ENCODE measurements at regions not wholly inside any gene's neighbourhood (a gene's known extent, or its start where the extent isn't known, plus 50 kb on each side); places are given as distances from the start of the nearest gene placed in this dataset.
"Not testable (repeated sequence)": the region's sequence is repeated elsewhere in the genome, so short reads cannot be mapped to it uniquely, and the experiment has no call there.

DNA sequence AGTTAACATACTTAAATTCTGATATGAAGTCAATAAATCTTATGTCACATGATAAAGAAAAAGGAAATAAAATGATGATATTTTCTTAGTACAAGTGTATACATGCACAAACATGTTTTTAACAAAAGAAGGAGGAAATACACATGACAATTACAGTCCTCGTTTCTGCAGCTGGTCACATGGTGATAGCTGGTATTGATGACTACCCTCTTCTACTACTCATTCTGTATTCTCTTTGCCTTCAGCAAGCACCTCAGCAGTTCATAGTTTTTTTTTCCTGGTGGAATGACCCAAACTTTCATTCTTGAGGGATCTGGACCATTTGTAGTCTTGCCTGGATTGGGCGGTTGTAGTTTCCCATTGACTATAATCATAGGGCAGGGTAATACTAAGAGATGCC, 64.4 kb upstream of the CFAP126 start:
- Mint-ChIP-seq H3K9me3 (no peaks in the 10 kb centered on the region), H3K36me3 (ENCODE audit: low read depth) (no peaks in the 10 kb centered on the region), H3K4me3 (no peak overlapping the region), H3K27me3 (ENCODE audit: low read depth) (peaks cover 30% of the 10 kb centered on the region), H3K27ac (no peak overlapping the region), H3K4me1 (ENCODE audit: low read depth) (peaks cover 10% of the 10 kb centered on the region)
- intact Hi-C loops (cut with micrococcal nuclease), result no loop called here
- CTCF ChIA-PET, result interaction anchor here (4.7 kb wide), 1 partner anchor 6 kb away, joined by 19 read pairs; no protein-coding TSS in a partner anchor
- no peak for DNase-seq

DNA sequence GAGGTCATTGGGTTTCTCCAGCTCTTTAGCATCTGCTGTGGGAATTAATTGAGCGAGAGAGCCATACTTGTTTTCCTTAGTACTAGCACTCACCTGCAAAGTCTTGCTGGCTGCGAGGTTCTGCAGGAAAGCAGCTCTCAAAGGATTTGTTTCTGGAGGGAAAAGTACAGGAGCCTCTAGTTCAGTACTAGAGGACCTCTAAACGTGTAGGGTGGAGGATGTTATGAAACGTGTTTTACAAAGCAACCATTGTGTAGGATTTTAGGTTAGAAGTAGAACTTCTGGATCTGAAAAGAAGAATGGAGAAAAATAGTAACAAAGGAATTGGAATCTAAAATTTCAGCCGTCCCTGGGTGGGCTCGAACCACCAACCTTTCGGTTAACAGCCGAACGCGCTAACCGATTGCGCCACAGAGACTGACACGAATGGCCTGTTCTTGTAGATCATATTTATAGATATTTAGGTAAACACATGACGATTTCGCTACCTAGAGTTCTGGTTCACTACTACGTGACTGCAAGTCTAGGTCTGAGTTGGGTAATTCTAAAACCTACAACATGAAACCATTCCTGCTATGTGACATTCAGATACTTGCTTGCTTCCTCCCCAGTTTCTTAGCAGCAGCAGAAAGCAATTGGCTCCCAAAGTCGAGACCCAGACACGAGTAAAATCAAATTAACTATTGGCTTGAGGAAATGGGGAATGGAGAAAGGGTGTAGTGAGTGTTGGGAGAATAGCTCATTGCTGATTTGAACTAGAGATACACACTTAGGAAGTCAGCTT, 60.2 kb upstream of the CFAP126 start:
- intact Hi-C loops (cut with micrococcal nuclease), result no loop called here
- no peaks in the 10 kb centered on the region for H3K36me3 Mint-ChIP-seq (ENCODE audit: low read depth)
- H3K27me3 Mint-ChIP-seq (ENCODE audit: low read depth), result peaks cover 27% of the 10 kb centered on the region
- H3K27ac Mint-ChIP-seq, result peak overlapping the region; percentile 60
- peaks cover 11% of the 10 kb centered on the region for H3K4me1 Mint-ChIP-seq (ENCODE audit: low read depth)
- CTCF ChIA-PET, result interaction anchor here (4.7 kb wide), 1 partner anchor 11 kb away, joined by 19 read pairs; no protein-coding TSS in a partner anchor
- DNase-seq, result peak; percentile 52
- H3K9me3 Mint-ChIP-seq, result no peaks in the 10 kb centered on the region
- H3K4me3 Mint-ChIP-seq, result peak overlapping the region; percentile 57

DNA sequence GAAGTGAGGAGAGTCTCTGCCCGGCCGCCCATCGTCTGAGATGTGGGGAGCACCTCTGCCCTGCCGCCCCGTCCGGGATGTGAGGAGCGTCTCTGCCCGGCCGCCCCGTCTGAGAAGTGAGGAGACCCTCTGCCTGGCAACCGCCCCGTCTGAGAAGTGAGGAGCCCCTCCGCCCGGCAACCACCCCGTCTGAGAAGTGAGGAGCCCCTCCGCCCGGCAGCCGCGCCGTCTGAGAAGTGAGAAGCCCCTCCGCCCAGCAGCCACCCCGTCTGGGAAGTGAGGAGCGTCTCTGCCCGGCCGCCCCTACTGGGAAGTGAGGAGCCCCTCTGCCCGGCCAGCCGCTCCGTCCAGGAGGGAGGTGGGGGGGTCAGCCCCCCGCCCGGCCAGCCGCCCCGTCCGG, 55.2 kb upstream of the CFAP126 start:
- H3K9me3 Mint-ChIP-seq; CTCF ChIA-PET; DNase-seq; H3K4me3 Mint-ChIP-seq; H3K27ac Mint-ChIP-seq; H3K36me3 Mint-ChIP-seq (ENCODE audit: low read depth): not testable (repeated sequence)
- H3K4me1 Mint-ChIP-seq (ENCODE audit: low read depth), result peaks cover 10% of the 10 kb centered on the region
- H3K27me3 Mint-ChIP-seq (ENCODE audit: low read depth), result peaks cover 12% of the 10 kb centered on the region
- intact Hi-C loops (cut with micrococcal nuclease), result loop anchor here (1.0 kb wide), 1 partner anchor 24 kb away; no protein-coding TSS in a partner anchor

DNA sequence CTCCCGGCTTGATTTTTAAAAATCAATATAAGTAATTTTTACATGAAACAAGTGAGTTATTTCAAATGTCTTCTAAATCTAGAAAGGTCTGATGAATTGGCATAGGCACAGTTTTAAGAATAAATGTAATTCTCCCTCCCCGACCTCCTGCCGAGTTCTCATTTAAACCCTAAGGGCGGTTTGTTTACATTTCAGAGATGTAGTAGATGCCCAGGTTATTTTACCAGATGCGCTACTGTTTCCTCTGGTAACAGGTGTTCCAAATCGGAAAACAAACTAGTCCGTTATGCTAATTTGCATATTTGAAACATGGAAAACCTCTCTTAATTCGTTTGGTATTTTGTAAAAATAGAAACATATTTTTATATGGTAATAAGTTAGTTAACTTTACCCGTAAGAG, 53.8 kb upstream of the CFAP126 start:
- Mint-ChIP-seq H3K4me3 (peak overlapping the region; percentile 73), H3K9me3 (no peaks in the 10 kb centered on the region), H3K36me3 (ENCODE audit: low read depth) (peaks cover 3% of the 10 kb centered on the region), H3K27me3 (ENCODE audit: low read depth) (peaks cover 3% of the 10 kb centered on the region), H3K4me1 (ENCODE audit: low read depth) (peaks cover 4% of the 10 kb centered on the region), H3K27ac (no peak overlapping the region)
- intact Hi-C loops (cut with micrococcal nuclease), result no loop called here
- CTCF ChIA-PET, result no interaction called here
- DNase-seq, result no peak

DNA sequence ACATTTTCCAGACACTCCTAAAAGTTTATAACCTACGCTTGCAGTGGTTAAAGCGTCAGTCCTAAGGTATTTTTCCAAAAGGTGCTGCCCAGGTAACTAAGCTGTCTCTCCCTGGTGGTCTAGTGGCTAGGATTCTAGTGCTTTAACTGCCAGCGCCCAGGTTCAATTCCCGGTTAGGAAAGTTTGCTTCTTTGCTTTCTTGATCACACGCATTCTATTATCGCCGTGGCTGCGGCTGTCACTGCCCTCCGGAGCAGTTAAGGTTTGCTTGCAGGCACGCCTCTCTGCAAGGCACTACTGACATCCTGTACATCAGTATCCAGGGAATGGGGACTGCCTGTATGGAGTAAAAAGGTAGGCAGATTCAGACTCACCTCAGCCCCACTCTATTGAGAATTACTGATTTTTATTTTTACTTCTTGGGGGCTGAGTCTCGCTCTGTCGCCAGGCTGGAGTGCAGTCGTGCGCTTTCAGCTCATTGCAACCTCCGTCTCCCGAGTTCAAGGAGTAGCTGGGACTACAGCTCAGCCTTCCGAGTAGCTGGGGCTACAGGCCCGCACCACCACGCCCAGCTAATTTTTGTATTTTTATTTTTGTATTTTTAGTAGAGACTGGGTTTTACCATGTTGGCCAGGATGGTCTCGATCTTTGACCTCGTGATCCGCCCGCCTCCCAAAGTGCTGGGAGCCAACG, 53.2 kb upstream of the CFAP126 start:
- CTCF ChIA-PET, result no interaction called here
- Mint-ChIP-seq H3K27ac (no peak overlapping the region), H3K27me3 (ENCODE audit: low read depth) (peaks cover 3% of the 10 kb centered on the region), H3K9me3 (no peaks in the 10 kb centered on the region), H3K4me1 (ENCODE audit: low read depth) (peaks cover 4% of the 10 kb centered on the region), H3K36me3 (ENCODE audit: low read depth) (peaks cover 3% of the 10 kb centered on the region), H3K4me3 (peak overlapping the region; percentile 17)
- intact Hi-C loops (cut with micrococcal nuclease), result no loop called here
- DNase-seq, result no peak

DNA sequence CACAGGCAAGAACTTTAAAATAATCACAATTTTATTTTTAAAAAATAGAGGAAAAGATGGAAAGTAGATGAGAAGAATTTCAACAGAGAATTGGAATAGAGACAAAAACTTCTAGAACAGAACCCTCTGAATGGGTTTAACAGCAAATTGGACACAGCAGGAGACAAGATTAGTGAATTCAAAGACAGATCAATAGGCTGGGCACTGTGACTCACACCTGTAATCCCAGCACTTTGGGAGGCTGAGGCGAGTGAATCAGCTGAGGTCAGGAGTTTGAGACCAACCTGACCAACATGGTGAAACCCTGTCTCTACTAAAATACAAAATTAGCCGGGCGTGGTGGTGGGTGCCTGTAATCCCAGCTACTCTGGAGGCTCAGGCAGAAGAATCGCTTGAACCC, 49.9 kb upstream of the CFAP126 start:
- intact Hi-C loops (cut with micrococcal nuclease); H3K9me3 Mint-ChIP-seq; H3K36me3 Mint-ChIP-seq (ENCODE audit: low read depth); DNase-seq; H3K27me3 Mint-ChIP-seq (ENCODE audit: low read depth); H3K27ac Mint-ChIP-seq; CTCF ChIA-PET; H3K4me1 Mint-ChIP-seq (ENCODE audit: low read depth); H3K4me3 Mint-ChIP-seq: not testable (repeated sequence)

All from activated naive CD4-positive, alpha-beta T cell treated with anti-CD3 and anti-CD28 coated beads for 36 hours (primary cell).